HCT116 (cell line): ENCODE measurements at regions not wholly inside any gene's neighbourhood (a gene's known extent, or its start where the extent isn't known, plus 50 kb on each side); places are given as distances from the start of the nearest gene placed in this dataset.

ENCODE experiments used
- ATAC-seq: fragments of 200-7000 bp; cut with Tn5 transposase; 2 replicates; pipeline ENCODE4 v1.9.1; 2020; ENCODE audit warnings: mild to moderate bottlenecking, moderate library complexity
- BruUV-seq: library from RNA; stranded (reverse); fragments of 400-500 nt; replicated peaks from 2 replicates; lab custom pipeline; 2021; lab: Mats Ljungman, UMichigan
- CTCF ChIA-PET: fragments of 300-600 bp; sonication (Branson Sonifier 250); formaldehyde crosslinking; loops from one replicate; lab custom pipeline; 2021; ENCODE audit warnings: antibody characterized with exemption; lab: Charles Lee
- POLR2A ChIA-PET: fragments of 300-600, 350-600 bp; sonication (Branson Sonifier 250); formaldehyde crosslinking; loops from one replicate; lab custom pipeline; 2021; ENCODE audit warnings: antibody characterized with exemption; lab: Charles Lee
- RAD21 ChIA-PET, 2 experiments: fragments of 300-600 bp; sonication (Branson Sonifier 250); formaldehyde crosslinking; loops; one replicate each; lab custom pipeline; 2023; ENCODE audit warnings: low total read pairs in 2 of 2; ENCODE audit not compliant: uncharacterized antibody in 2 of 2, unreplicated experiment in 2 of 2, low non-redundant PET in 1 of 2; lab: Charles Lee
- DNase-seq: peaks from one replicate; pipeline ENCODE4 v3.0.0-alpha.2; 2010; ENCODE audit warnings: low read depth, low spot score
- H2AFZ ChIP-seq: fragments of 200-600 bp; shearing (Covaris generic), sonication (generic); 2 replicates; pipeline ENCODE4 v1.6.1; 2017; ENCODE audit warnings: low read depth, mixed run types, mixed read lengths, antibody characterized with exemption, low read length; ENCODE audit not compliant: poor library complexity, severe bottlenecking
- H3K27ac ChIP-seq: 2 replicates; pipeline ENCODE4 v1.5.1; 2012; ENCODE audit warnings: low read depth, low read length
- H3K27me3 ChIP-seq: fragments of 200-600 bp; sonication (generic); 2 replicates; pipeline ENCODE4 v1.6.1; 2016; ENCODE audit warnings: mixed run types, low read length, mixed read lengths; ENCODE audit not compliant: insufficient read depth
- H3K36me3 ChIP-seq, 2 experiments: fragments of 200-500 bp in 1 of 2; fragments of 200-600 bp in 1 of 2; sonication (Bioruptor generic) in 1 of 2; sonication (generic) in 1 of 2; 2 replicates each; pipeline versions ENCODE4 v1.5.1 to v1.6.1; 2014 to 2016; ENCODE audit warnings: low read length in 2 of 2, inconsistent platforms in 1 of 2, mixed read lengths in 1 of 2, mixed run types in 1 of 2; ENCODE audit not compliant: insufficient read depth in 2 of 2, control insufficient read depth in 1 of 2
- H3K4me1 ChIP-seq, 2 experiments: fragments of 200-600 bp in 1 of 2; sonication (generic) in 1 of 2; 2 replicates each; pipeline versions ENCODE4 v1.5.1 to v1.6.1; 2012 to 2017; ENCODE audit warnings: low read length in 2 of 2, inconsistent platforms in 1 of 2, mild to moderate bottlenecking in 1 of 2, mixed read lengths in 1 of 2, mixed run types in 1 of 2, moderate library complexity in 1 of 2; ENCODE audit not compliant: insufficient read depth in 2 of 2, control insufficient read depth in 1 of 2
- H3K4me2 ChIP-seq: fragments of 200-600 bp; sonication (generic); 2 replicates; pipeline ENCODE4 v1.6.1; 2017; ENCODE audit warnings: mixed run types, low read length, mixed read lengths
- H3K4me3 ChIP-seq, 2 experiments: fragments of 200-600 bp in 1 of 2; sonication (generic) in 1 of 2; replicated peaks in 1 of 2; 2 replicates each; pipeline ENCODE4 v1.5.1; 2011 to 2016; ENCODE audit warnings: low read length in 2 of 2, control low read depth in 1 of 2, low read depth in 1 of 2, mild to moderate bottlenecking in 1 of 2, mixed read lengths in 1 of 2, mixed run types in 1 of 2
- H3K79me2 ChIP-seq: fragments of 200-600 bp; sonication (generic); 2 replicates; pipeline ENCODE4 v1.6.1; 2017; ENCODE audit warnings: mild to moderate bottlenecking, mixed run types, low read length, moderate library complexity, mixed read lengths; ENCODE audit not compliant: insufficient read depth
- H3K9ac ChIP-seq: fragments of 200-600 bp; sonication (generic); 2 replicates; pipeline ENCODE4 v1.6.1; 2016; ENCODE audit warnings: low read length, mixed read lengths
- H3K9me2 ChIP-seq: fragments of 200-600 bp; sonication (generic), shearing (Covaris generic); 2 replicates; pipeline ENCODE4 v1.6.1; 2017; ENCODE audit warnings: mixed run types, mild to moderate bottlenecking, moderate library complexity; ENCODE audit not compliant: insufficient read depth
- H3K9me3 ChIP-seq, 2 experiments: fragments of 200-500 bp in 1 of 2; fragments of 200-600 bp in 1 of 2; sonication (Bioruptor generic) in 1 of 2; sonication (generic) in 1 of 2; 2 replicates each; pipeline ENCODE4 v1.6.1; 2014 to 2017; ENCODE audit warnings: low read length in 2 of 2, mixed read lengths in 2 of 2, inconsistent platforms in 1 of 2, low read depth in 1 of 2, mild to moderate bottlenecking in 1 of 2, mixed run types in 1 of 2, moderate library complexity in 1 of 2; ENCODE audit not compliant: control insufficient read depth in 1 of 2, insufficient read depth in 1 of 2
- H4K20me1 ChIP-seq: fragments of 200-600 bp; sonication (generic), shearing (Covaris generic); 2 replicates; pipeline ENCODE4 v1.6.1; 2017; ENCODE audit warnings: mixed run types, mild to moderate bottlenecking, moderate library complexity; ENCODE audit not compliant: insufficient read depth
- ATF3 ChIP-seq: IDR thresholded peaks from 2 replicates; pipeline ENCODE4 v1.6.1; 2012
- CBX3 ChIP-seq: IDR thresholded peaks from 2 replicates; pipeline ENCODE4 v1.6.1; 2012; ENCODE audit warnings: low read depth
- CEBPB ChIP-seq: IDR thresholded peaks from 2 replicates; pipeline ENCODE4 v1.6.1; 2012; ENCODE audit warnings: low read depth
- EGR1 ChIP-seq: IDR thresholded peaks from 2 replicates; pipeline ENCODE4 v1.6.1; 2012; ENCODE audit warnings: low read depth
- EZH2 ChIP-seq: fragments of 200-600 bp; sonication (generic); IDR thresholded peaks from 2 replicates; pipeline ENCODE4 v1.6.1; 2017; ENCODE audit warnings: antibody characterized with exemption, mixed run types
- FOSL1 ChIP-seq: IDR thresholded peaks from 2 replicates; pipeline ENCODE4 v1.6.1; 2012; ENCODE audit warnings: low read depth
- JUND ChIP-seq: IDR thresholded peaks from 2 replicates; pipeline ENCODE4 v1.6.1; 2012
- POLR2A ChIP-seq: IDR thresholded peaks from 2 replicates; pipeline ENCODE4 v1.7.0; 2011; ENCODE audit warnings: borderline replicate concordance; ENCODE audit not compliant: insufficient read depth, insufficient read length; ENCODE audit errors: extremely low read depth
- POLR2AphosphoS5 ChIP-seq: IDR thresholded peaks from 2 replicates; pipeline ENCODE4 v1.6.1; 2011; ENCODE audit warnings: mild to moderate bottlenecking, low read depth, low read length, moderate library complexity
- RAD21 ChIP-seq: IDR thresholded peaks from 2 replicates; pipeline ENCODE4 v1.6.1; 2012; ENCODE audit warnings: low read depth, mild to moderate bottlenecking
- SIN3A ChIP-seq: IDR thresholded peaks from 2 replicates; pipeline ENCODE4 v1.6.1; 2012; ENCODE audit warnings: low read depth
- SP1 ChIP-seq: IDR thresholded peaks from 2 replicates; pipeline ENCODE4 v1.6.1; 2012; ENCODE audit warnings: low read depth
- SRF ChIP-seq: IDR thresholded peaks from 2 replicates; pipeline ENCODE4 v1.6.1; 2012; ENCODE audit warnings: low read depth
- TCF7L2 ChIP-seq: IDR thresholded peaks from 2 replicates; pipeline ENCODE4 v1.7.0; 2011; ENCODE audit warnings: borderline replicate concordance, inconsistent platforms; ENCODE audit not compliant: insufficient read depth, insufficient read length; ENCODE audit errors: extremely low read depth
- YY1 ChIP-seq: IDR thresholded peaks from 2 replicates; pipeline ENCODE4 v1.6.1; 2011; ENCODE audit warnings: low read length, low read depth, moderate library complexity, mild to moderate bottlenecking; ENCODE audit not compliant: insufficient replicate concordance; ENCODE audit errors: extremely low read depth
- ZBTB33 ChIP-seq: IDR thresholded peaks from 2 replicates; pipeline ENCODE4 v1.6.1; 2011; ENCODE audit warnings: mild to moderate bottlenecking, low read length, moderate library complexity; ENCODE audit not compliant: insufficient replicate concordance; ENCODE audit errors: extremely low read depth
- ZFX ChIP-seq: fragments of 450-650 bp; IDR thresholded peaks from 2 replicates; pipeline ENCODE4 v1.6.1; 2017
- ZNF274 ChIP-seq: fragments of 200-500 bp; sonication (Bioruptor generic); IDR thresholded peaks from 2 replicates; pipeline ENCODE4 v1.6.1; 2014; ENCODE audit warnings: mild to moderate bottlenecking, low read depth, low read length, inconsistent platforms
- intact Hi-C: fragments of 100-400 bp; cut with micrococcal nuclease; formaldehyde crosslinking; loops from 2 replicates; pipeline ENCODE4 v1.10.0; 2022
- TF ChIP-seq, protein P1 (sequence below), 3 experiments: fragments of 200-600 bp in 1 of 3; sonication (generic) in 1 of 3; IDR thresholded peaks in 2 of 3; conservative IDR thresholded peaks in 1 of 3; 2 replicates each; pipeline ENCODE4 v1.5.1; 2012 to 2017; ENCODE audit warnings: low read depth in 2 of 3, low read length in 2 of 3, antibody characterized with exemption in 1 of 3, borderline replicate concordance in 1 of 3, control low read depth in 1 of 3, mild to moderate bottlenecking in 1 of 3, mixed read lengths in 1 of 3, mixed run types in 1 of 3, moderate library complexity in 1 of 3; ENCODE audit not compliant: insufficient read depth in 1 of 3
- TF ChIP-seq, protein P2 (sequence below): IDR thresholded peaks from 2 replicates; pipeline ENCODE4 v1.6.1; 2012

GRCh38 chr2:200223205-200223784 lies 83.2 kb upstream of the SPATS2L start:
- DNase-seq (no peak), ATAC-seq (no peak)
- no peak for TF ChIP-seq ZNF274
- TF ChIP-seq RAD21, result no peak
- no peak for TF ChIP-seq YY1
- no peak for TF ChIP-seq EGR1
- TF ChIP-seq POLR2AphosphoS5, result no peak
- no peak for TF ChIP-seq ATF3
- TF ChIP-seq ZFX, result no peak
- TF ChIP-seq TCF7L2, result no peak
- TF ChIP-seq, protein P1, sequence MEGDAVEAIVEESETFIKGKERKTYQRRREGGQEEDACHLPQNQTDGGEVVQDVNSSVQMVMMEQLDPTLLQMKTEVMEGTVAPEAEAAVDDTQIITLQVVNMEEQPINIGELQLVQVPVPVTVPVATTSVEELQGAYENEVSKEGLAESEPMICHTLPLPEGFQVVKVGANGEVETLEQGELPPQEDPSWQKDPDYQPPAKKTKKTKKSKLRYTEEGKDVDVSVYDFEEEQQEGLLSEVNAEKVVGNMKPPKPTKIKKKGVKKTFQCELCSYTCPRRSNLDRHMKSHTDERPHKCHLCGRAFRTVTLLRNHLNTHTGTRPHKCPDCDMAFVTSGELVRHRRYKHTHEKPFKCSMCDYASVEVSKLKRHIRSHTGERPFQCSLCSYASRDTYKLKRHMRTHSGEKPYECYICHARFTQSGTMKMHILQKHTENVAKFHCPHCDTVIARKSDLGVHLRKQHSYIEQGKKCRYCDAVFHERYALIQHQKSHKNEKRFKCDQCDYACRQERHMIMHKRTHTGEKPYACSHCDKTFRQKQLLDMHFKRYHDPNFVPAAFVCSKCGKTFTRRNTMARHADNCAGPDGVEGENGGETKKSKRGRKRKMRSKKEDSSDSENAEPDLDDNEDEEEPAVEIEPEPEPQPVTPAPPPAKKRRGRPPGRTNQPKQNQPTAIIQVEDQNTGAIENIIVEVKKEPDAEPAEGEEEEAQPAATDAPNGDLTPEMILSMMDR (IDR thresholded peaks at IDR 0.05 in 2 of 3, conservative IDR thresholded peaks at IDR 0.05 in 1 of 3; ENCODE audit: borderline replicate concordance in 1 of 3, insufficient read depth in 1 of 3, low read depth in 2 of 3, low read length in 2 of 3), result no peak
- no peak for TF ChIP-seq ZBTB33
- no peak for TF ChIP-seq JUND
- TF ChIP-seq CBX3, result no peak
- TF ChIP-seq SP1, result no peak
- no peak for TF ChIP-seq FOSL1
- TF ChIP-seq SIN3A, result no peak
- TF ChIP-seq, protein P2, sequence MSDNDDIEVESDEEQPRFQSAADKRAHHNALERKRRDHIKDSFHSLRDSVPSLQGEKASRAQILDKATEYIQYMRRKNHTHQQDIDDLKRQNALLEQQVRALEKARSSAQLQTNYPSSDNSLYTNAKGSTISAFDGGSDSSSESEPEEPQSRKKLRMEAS, result no peak
- TF ChIP-seq SRF, result no peak
- no peak for TF ChIP-seq EZH2
- no peak for TF ChIP-seq CEBPB
- TF ChIP-seq POLR2A, result no peak
- BruUV-seq, result no TSS peak
- no peaks in the 10 kb centered on the region for H3K9me3 ChIP-seq
- no peaks in the 10 kb centered on the region for H4K20me1 ChIP-seq
- POLR2A ChIA-PET, result no interaction called here
- RAD21 ChIA-PET, result no interaction called here
- no peaks in the 10 kb centered on the region for H3K36me3 ChIP-seq
- CTCF ChIA-PET, result no interaction called here
- H2AFZ ChIP-seq, result no peak overlapping the region
- intact Hi-C loops, result no loop called here
- H3K9ac ChIP-seq, result no peak overlapping the region
- no peaks in the 10 kb centered on the region for H3K27me3 ChIP-seq
- no peak overlapping the region for H3K4me2 ChIP-seq
- H3K4me3 ChIP-seq, result no peak overlapping the region
- H3K9me2 ChIP-seq, result no peaks in the 10 kb centered on the region
- no peaks in the 10 kb centered on the region for H3K79me2 ChIP-seq
- H3K4me1 ChIP-seq, result no peaks in the 10 kb centered on the region
- no peak overlapping the region for H3K27ac ChIP-seq
